GM19463 (cell line): ENCODE measurements at regions not wholly inside any gene's neighbourhood (a gene's known extent, or its start where the extent isn't known, plus 50 kb on each side); places are given as distances from the start of the nearest gene placed in this dataset.

Experiments
- ATAC-seq: cut with Tn5 transposase; IDR thresholded peaks from one replicate; pipeline ENCODE4 v1.9.1; 2021; ENCODE audit warnings: mild to moderate bottlenecking, moderate library complexity; ENCODE audit not compliant: unreplicated experiment

DNA sequence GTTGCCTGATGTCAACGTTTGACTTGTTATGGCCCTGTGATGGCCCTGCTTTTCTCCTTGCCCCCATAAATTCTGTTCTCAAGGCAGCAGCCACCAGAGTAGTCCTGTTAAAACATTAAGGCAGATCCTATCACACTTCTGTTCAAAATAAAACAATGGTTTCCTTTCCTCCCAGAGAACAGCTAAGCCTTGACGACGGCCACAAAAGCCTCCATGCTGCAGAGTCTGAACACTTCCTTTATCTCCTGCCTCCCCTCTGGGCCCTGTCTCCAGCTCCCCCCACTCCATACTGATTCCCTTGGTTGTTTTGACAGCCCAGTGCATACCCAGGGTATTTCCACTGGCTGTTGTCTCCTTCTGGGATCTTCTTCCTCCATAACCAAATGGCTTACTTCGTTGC lies 618.1 kb downstream of the MED13L start:
- ATAC-seq, result no peak

GRCh38 chr12:115657081-115658013 lies 620.1 kb downstream of the MED13L start:
- ATAC-seq, result no peak

DNA sequence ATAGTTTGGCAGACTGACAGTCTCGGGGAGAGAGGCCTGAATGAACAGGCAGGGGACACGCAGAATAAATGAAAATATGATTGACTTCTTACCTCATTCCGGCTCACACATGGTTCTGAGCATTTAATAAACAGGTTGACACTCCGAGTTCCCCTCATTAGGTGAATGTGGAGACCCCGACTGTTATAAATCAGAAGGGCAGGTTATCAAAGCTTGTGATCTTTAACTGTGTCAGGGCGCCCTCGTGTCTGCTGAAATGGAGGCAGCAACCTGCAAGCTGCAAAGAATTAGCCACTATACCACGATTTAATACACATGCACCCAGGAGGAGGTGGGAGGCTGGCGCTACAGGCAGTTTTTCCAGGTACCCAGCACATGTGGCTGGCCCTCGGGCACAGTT lies 627.5 kb downstream of the MED13L start:
- no peak for ATAC-seq

- no peak for ATAC-seq
Observed at GRCh38 chr12:115648463-115648862, 629.0 kb downstream of the MED13L start.

DNA sequence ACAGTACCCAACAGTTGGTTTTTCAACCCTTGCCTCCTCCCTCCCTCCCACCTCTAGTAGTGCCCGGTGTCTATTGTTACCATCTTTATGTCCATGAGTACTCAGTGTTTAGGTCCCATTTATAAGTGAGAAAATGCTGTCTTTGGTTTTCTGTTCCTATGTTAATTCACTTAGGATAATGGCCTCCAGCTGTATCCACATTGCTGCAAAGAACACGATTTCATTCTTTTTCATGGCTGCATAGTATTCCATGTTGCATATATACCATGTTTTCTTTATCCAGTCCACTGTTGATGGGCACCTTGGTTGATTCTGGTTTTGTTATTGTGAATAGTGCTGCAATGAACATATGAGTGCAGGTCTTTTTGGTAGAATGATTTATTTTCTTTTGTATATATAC lies 631.3 kb downstream of the MED13L start:
- ATAC-seq, result no peak

DNA sequence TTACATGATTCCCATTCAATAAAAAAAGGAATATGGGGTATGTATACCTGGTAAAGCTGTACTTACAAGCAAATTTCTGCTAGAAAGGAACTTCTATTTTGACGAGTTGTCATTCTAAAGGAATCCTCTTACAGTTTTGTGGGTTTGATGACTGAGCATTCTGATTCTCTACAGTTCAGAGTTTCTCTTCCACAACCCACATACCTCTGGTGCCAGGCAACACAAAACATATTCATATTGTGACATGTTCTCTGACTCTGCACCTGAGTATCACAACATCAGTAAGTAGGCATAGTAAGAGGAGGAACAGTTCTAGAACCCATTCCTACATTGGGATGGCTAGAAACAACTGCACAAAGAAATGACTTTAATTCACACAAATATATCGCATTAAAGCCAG lies 636.6 kb downstream of the MED13L start:
- ATAC-seq, result no peak

GRCh38 chr12:115639648-115640012 lies 637.9 kb downstream of the MED13L start:
- ATAC-seq, result no peak

GRCh38 chr12:115638733-115639647 lies 638.5 kb downstream of the MED13L start:
- ATAC-seq, result no peak

DNA sequence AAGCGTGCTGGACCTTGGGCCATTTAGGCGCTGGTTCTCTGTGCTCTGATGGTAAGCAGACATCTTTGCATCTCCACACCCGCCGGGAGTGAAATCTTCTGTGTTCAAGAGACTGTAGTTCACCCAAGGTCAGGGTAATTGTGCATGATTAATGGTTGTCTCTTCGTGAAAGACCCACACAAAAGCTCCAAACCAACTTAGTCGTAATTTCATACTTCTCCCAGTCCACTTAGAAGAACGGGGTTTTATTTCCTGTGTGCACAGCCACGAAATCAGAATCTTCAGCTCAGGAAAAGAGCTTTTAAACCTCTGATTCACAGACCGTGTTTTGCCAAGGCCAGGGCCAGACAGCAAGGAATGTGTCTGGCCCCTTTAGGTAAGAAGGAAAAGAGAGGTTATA lies 640.9 kb downstream of the MED13L start:
- ATAC-seq, result no peak

DNA sequence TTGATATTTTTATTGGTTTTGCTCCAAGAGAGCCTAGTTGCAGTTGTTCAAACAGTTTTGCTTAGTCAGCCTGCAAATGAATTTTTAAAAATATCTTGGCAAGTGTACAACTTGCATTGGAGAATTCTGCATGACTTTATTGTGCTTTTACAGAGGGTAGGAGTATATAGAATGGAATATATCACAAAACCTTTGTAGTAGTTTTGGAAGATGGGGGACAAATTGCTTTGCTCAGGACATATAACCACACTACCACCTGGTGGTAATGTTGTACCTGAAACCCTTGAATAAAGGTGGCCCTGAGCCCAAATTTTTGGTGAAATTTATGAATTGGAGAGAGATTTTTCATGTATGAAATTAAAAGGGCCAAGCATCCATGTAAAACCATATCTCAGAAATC lies 645.2 kb downstream of the MED13L start:
- ATAC-seq, result no peak

DNA sequence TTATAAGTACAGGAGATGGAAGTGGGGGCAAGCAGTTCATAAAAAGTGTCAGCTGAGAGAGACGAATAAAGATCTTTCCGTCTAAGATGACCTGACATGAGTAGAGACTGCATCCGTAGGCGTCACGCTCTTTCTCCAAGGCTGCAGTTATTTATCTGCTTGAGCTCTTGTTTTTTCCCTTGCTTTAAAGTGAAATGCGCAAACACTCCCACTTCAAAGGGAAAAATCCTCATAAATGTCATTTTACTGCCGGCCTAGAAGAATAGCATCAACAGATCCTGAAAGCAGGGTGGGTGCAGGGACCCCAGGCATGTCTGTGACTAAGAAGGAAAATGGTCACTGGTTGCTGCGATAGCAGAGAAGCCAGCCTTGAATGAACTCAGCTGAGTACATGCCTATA lies 647.4 kb downstream of the MED13L start:
- ATAC-seq, result no peak

DNA sequence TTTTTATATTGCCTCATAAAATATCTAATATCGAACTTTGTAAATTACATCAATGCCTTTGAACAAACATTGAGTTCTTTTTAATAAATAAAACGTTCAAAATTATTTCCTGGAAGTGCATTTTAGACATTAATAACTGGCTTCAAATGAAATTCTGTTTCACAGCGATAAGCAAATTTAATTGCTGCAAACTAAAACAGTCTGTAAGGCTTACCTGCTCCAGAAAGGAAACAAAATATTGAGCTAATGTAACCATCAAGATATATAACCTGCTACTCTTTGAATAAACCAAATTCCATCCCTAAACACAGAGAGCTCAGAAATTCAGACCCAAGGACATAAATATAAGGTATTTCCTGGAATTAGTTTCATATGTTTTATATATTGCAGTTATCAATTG lies 651.3 kb downstream of the MED13L start:
- ATAC-seq, result no peak

- ATAC-seq, result no peak
Observed at GRCh38 chr12:115623764-115624334, 653.6 kb downstream of the MED13L start.

DNA sequence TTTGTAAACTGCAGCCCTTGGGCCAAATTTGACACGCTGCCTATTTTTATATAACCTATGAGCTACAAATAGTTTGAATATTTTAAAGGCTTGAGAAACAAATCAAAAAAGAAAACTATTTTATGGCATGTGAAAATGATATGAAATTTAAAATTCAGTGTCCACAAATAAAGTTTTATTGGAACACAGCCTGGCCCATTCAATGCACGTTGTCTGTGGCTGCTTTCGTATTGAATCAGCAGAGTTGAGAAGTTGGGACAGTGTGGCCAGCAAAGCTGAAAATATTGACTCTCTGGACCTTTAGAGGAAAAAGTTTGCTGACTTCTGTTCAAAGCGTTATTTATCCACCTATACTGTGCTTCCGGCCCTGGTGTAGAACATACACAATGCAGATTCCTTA lies 654.2 kb downstream of the MED13L start:
- ATAC-seq, result no peak

DNA sequence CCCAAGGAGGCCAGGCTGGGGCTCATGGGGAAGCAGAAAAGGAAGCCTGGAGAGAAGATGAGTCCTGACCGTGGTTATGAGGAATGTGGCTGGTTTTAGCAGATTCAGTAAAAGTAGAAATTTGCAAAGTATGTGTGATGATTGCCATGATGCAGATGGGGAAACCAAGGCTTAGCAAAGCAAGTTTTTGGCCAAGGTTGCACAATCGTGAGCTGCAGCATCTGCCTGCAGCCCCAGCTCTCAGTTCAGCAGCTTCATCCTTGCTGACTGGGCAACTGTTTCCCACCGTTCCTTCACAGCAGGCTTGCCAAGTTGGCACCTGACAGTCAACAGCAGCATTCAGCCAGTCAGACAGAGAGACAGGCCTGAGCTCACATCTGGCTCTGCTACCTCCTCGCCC lies 656.7 kb downstream of the MED13L start:
- ATAC-seq, result no peak

DNA sequence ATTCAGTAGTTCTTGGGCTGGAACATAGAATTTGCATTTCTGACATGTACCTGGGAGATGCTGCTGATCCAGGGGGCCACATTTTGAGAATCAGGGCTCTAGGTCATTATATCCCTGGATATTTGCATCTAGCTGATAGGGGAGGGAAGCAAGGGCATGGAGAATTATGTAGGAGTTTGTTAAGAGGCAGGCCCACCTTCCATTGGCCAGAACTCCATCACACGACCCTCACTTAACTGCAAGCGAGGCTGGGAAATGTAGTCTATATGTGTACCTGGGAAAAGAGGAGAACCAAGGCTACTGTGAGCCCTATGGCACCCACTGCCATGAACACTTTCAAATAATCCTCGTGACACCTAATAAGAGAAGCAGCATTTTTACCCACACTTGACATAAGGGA lies 657.6 kb downstream of the MED13L start:
- ATAC-seq, result no peak

- ATAC-seq, result no peak
Observed at GRCh38 chr12:115619061-115619460, 658.4 kb downstream of the MED13L start.

GRCh38 chr12:115618105-115618504 lies 659.4 kb downstream of the MED13L start:
- no peak for ATAC-seq

DNA sequence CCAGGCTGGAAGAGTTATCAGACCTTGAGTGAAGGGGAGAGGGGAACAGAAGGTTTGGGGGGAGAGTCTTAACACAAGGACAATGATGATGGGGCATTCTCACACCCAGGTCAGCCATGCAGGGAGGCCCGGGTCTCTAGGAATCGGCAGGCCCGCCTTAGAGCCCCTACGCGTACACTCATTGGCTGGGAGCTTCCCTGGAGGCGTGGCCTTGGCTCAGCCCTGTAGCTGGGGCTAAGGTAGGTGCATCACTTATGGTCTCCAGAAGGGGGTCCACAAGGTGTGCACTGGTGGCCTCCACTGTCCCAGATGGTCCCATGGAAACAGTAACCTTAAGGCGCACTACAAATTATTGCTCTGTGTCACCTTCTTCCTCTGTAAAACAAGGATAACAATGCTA lies 660.1 kb downstream of the MED13L start:
- no peak for ATAC-seq

GRCh38 chr12:115611477-115611876 lies 666.0 kb downstream of the MED13L start:
- no peak for ATAC-seq

DNA sequence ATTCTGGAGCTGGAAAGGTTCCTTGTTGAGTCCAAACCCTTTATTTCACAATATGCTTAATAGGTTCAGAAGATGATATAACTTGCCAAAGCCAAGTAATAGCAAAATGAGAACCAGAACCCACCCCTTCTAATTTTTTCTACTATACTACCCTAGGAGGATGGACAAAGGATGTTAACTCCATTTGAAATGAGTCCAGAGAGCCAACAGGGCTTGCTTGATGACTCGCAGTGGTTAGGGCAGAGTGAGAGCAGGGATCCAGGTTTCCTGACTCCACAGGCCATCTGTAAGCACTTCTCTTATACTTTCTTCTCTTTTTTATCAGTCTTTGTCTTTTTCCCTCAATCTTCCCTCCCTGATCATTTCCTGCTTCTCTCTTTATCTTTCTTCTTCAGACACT lies 668.1 kb downstream of the MED13L start:
- ATAC-seq, result no peak

- no peak for ATAC-seq
Observed at GRCh38 chr12:115606040-115606439, 671.5 kb downstream of the MED13L start.
